Hepatocyte (in vitro differentiated cells): ENCODE measurements at regions not wholly inside any gene's neighbourhood (a gene's known extent, or its start where the extent isn't known, plus 50 kb on each side); places are given as distances from the start of the nearest gene placed in this dataset.
A peak's percentile ranks its signal among the peaks of the same experiment; 100 is the strongest.

ENCODE experiments used
- DNase-seq: peaks from one replicate; pipeline ENCODE4 v3.0.0-alpha.2; 2016; ENCODE audit warnings: low spot score
- H2AFZ ChIP-seq: fragments of 200-600 bp; sonication (generic); 2 replicates; pipeline ENCODE4 v1.6.0; 2016; ENCODE audit warnings: antibody characterized with exemption, mild to moderate bottlenecking
- H3K27ac ChIP-seq: fragments of 200-600 bp; sonication (generic); 2 replicates; pipeline ENCODE4 v1.5.1; 2016; ENCODE audit warnings: mild to moderate bottlenecking
- H3K27me3 ChIP-seq: fragments of 200-600 bp; sonication (generic); 2 replicates; pipeline ENCODE4 v1.6.1; 2016
- H3K36me3 ChIP-seq: fragments of 200-600 bp; sonication (generic); replicated peaks from 2 replicates; pipeline ENCODE4 v1.5.1; 2016; ENCODE audit warnings: low read depth; ENCODE audit not compliant: insufficient read depth
- H3K4me1 ChIP-seq: fragments of 200-600 bp; sonication (generic); 2 replicates; pipeline ENCODE4 v1.5.1; 2016; ENCODE audit warnings: mild to moderate bottlenecking, moderate library complexity; ENCODE audit not compliant: insufficient read depth
- H3K4me2 ChIP-seq: fragments of 200-600 bp; sonication (generic); 2 replicates; pipeline ENCODE4 v1.6.0; 2016
- H3K4me3 ChIP-seq: fragments of 200-600 bp; sonication (generic); 2 replicates; pipeline ENCODE4 v1.5.1; 2016; ENCODE audit warnings: mild to moderate bottlenecking
- H3K79me2 ChIP-seq: fragments of 200-600 bp; sonication (generic); 2 replicates; pipeline ENCODE4 v1.6.0; 2017; ENCODE audit warnings: mild to moderate bottlenecking
- H3K9me2 ChIP-seq: fragments of 200-600 bp; sonication (generic); replicated peaks from 2 replicates; pipeline ENCODE4 v1.6.0; 2017; ENCODE audit warnings: mild to moderate bottlenecking; ENCODE audit not compliant: insufficient read depth
- H3K9me3 ChIP-seq: fragments of 200-600 bp; sonication (generic); 2 replicates; pipeline ENCODE4 v1.5.1; 2016; ENCODE audit warnings: low read depth, mild to moderate bottlenecking
- H4K20me1 ChIP-seq: fragments of 200-600 bp; sonication (generic); 2 replicates; pipeline ENCODE4 v1.6.0; 2016; ENCODE audit warnings: mild to moderate bottlenecking; ENCODE audit not compliant: insufficient read depth, poor library complexity, severe bottlenecking
- CTCF ChIP-seq: fragments of 200-600 bp; sonication (generic); IDR thresholded peaks from 2 replicates; pipeline ENCODE4 v1.5.1; 2016; ENCODE audit warnings: antibody characterized with exemption, mild to moderate bottlenecking; ENCODE audit not compliant: poor library complexity
- EZH2 ChIP-seq: fragments of 200-600 bp; sonication (generic); IDR thresholded peaks from 2 replicates; pipeline ENCODE4 v1.6.1; 2016; ENCODE audit warnings: antibody characterized with exemption, mild to moderate bottlenecking, borderline replicate concordance
- EZH2phosphoT487 ChIP-seq: fragments of 200-600 bp; sonication (generic); IDR thresholded peaks from one replicate; pipeline ENCODE4 v1.6.1; 2018; ENCODE audit warnings: antibody characterized with exemption, mild to moderate bottlenecking, low read depth, moderate library complexity; ENCODE audit not compliant: unreplicated experiment, severe bottlenecking
- WGBS: methylation state at CpG from one replicate; pipeline ENCODE4 v1.1.6; 2016; ENCODE audit warnings: low lambda C conversion rate; ENCODE audit errors: missing lambda C conversion rate; 5-methylcytosine and 5-hydroxymethylcytosine counted together

- no peak overlapping the region for H3K4me3 ChIP-seq
- H3K4me1 ChIP-seq, result no peaks in the 10 kb centered on the region
- no peaks in the 10 kb centered on the region for H3K9me2 ChIP-seq
- no peaks in the 10 kb centered on the region for H4K20me1 ChIP-seq
- H3K27ac ChIP-seq, result peak overlapping the region; percentile 71
- H3K36me3 ChIP-seq, result no peaks in the 10 kb centered on the region
- WGBS, result 72% methylated on average over 2 of the region's 2 CpGs
- TF ChIP-seq EZH2phosphoT487 (no peak), EZH2 (no peak), CTCF (no peak)
- no peaks in the 10 kb centered on the region for H3K79me2 ChIP-seq
- no peaks in the 10 kb centered on the region for H3K9me3 ChIP-seq
- peak overlapping the region; percentile 35 for H3K4me2 ChIP-seq
- DNase-seq, result peak; percentile 47
- H2AFZ ChIP-seq, result peak overlapping the region; percentile 30
- H3K27me3 ChIP-seq, result no peaks in the 10 kb centered on the region
Observed at GRCh38 chr3:3447641-3448040, 268.1 kb upstream of the CRBN start.

- WGBS, result 89% methylated on average over 4 of the region's 4 CpGs
- Histone ChIP-seq H3K4me2 (no peak overlapping the region), H3K27me3 (no peaks in the 10 kb centered on the region), H2AFZ (no peak overlapping the region), H4K20me1 (no peaks in the 10 kb centered on the region), H3K4me1 (no peaks in the 10 kb centered on the region), H3K4me3 (no peak overlapping the region), H3K9me2 (no peaks in the 10 kb centered on the region), H3K27ac (no peak overlapping the region), H3K79me2 (no peaks in the 10 kb centered on the region), H3K36me3 (no peaks in the 10 kb centered on the region), H3K9me3 (no peaks in the 10 kb centered on the region)
- no peak for DNase-seq
- TF ChIP-seq CTCF (no peak), EZH2phosphoT487 (no peak), EZH2 (no peak)
Observed at GRCh38 chr3:3446251-3446650, 266.8 kb upstream of the CRBN start.

GRCh38 chr3:3443482-3443881 lies 264.0 kb upstream of the CRBN start:
- no peaks in the 10 kb centered on the region for H3K79me2 ChIP-seq
- H3K36me3 ChIP-seq, result no peaks in the 10 kb centered on the region
- no peaks in the 10 kb centered on the region for H3K4me1 ChIP-seq
- no peak overlapping the region for H3K4me2 ChIP-seq
- H3K9me3 ChIP-seq, result no peaks in the 10 kb centered on the region
- WGBS, result 94% methylated on average over 3 of the region's 3 CpGs
- no peaks in the 10 kb centered on the region for H4K20me1 ChIP-seq
- H3K4me3 ChIP-seq, result no peak overlapping the region
- no peak for DNase-seq
- H3K27me3 ChIP-seq, result no peaks in the 10 kb centered on the region
- no peak overlapping the region for H2AFZ ChIP-seq
- no peaks in the 10 kb centered on the region for H3K9me2 ChIP-seq
- no peak overlapping the region for H3K27ac ChIP-seq
- TF ChIP-seq EZH2phosphoT487 (no peak), EZH2 (no peak), CTCF (no peak)

GRCh38 chr3:3433711-3434110 lies 254.2 kb upstream of the CRBN start:
- Histone ChIP-seq H2AFZ (no peak overlapping the region), H3K9me3 (no peaks in the 10 kb centered on the region), H4K20me1 (no peaks in the 10 kb centered on the region), H3K27ac (no peak overlapping the region), H3K4me1 (no peaks in the 10 kb centered on the region), H3K4me3 (no peak overlapping the region), H3K79me2 (no peaks in the 10 kb centered on the region), H3K36me3 (no peaks in the 10 kb centered on the region), H3K9me2 (no peaks in the 10 kb centered on the region), H3K27me3 (no peaks in the 10 kb centered on the region), H3K4me2 (no peak overlapping the region)
- DNase-seq, result no peak
- TF ChIP-seq EZH2 (no peak), EZH2phosphoT487 (no peak), CTCF (no peak)
- WGBS, result 94% methylated on average over 2 of the region's 2 CpGs
